BE2C (cell line): ENCODE measurements at regions not wholly inside any gene's neighbourhood (a gene's known extent, or its start where the extent isn't known, plus 50 kb on each side); places are given as distances from the start of the nearest gene placed in this dataset.

Source experiments
- DNase-seq: peaks from one replicate; pipeline ENCODE4 v3.0.0-alpha.2; 2020
- H3K27me3 ChIP-seq: fragments of 250-450 bp; sonication (Bioruptor Pico); 2 replicates; pipeline ENCODE4 v1.5.1; 2020; ENCODE audit warnings: mild to moderate bottlenecking
- H3K36me3 ChIP-seq: fragments of 250-450 bp; sonication (Bioruptor Pico); 2 replicates; pipeline ENCODE4 v1.5.1; 2020; ENCODE audit warnings: mild to moderate bottlenecking
- H3K4me1 ChIP-seq: fragments of 250-450 bp; sonication (Bioruptor Pico); 2 replicates; pipeline ENCODE4 v1.5.1; 2020
- H3K4me3 ChIP-seq: 2 replicates; pipeline ENCODE4 v1.5.1; 2011; ENCODE audit warnings: low read depth, low read length
- H3K9me3 ChIP-seq: fragments of 250-450 bp; sonication (Bioruptor Pico); 2 replicates; pipeline ENCODE4 v1.5.1; 2020
- CTCF ChIP-seq: IDR thresholded peaks from 2 replicates; pipeline ENCODE4 v1.5.1; 2012; ENCODE audit warnings: mild to moderate bottlenecking, low read depth, low read length

GRCh38 chr2:196453613-196454047 lies 185.9 kb upstream of the CCDC150 start:
- Histone ChIP-seq H3K36me3 (no peaks in the 10 kb centered on the region), H3K9me3 (no peaks in the 10 kb centered on the region), H3K4me3 (no peak overlapping the region), H3K27me3 (no peaks in the 10 kb centered on the region; the same call in 1 of the 2 replicates), H3K4me1 (no peaks in the 10 kb centered on the region)
- TF ChIP-seq CTCF: peak; percentile 83
- DNase-seq: peak; percentile 55

- Histone ChIP-seq H3K27me3 (no peaks in the 10 kb centered on the region; the same call in 1 of the 2 replicates), H3K4me1 (no peaks in the 10 kb centered on the region), H3K36me3 (no peaks in the 10 kb centered on the region), H3K9me3 (no peaks in the 10 kb centered on the region), H3K4me3 (no peak overlapping the region)
- TF ChIP-seq CTCF: no peak
- no peak for DNase-seq
Observed at GRCh38 chr2:196454492-196454891, 185.0 kb upstream of the CCDC150 start.

- no peaks in the 10 kb centered on the region for H3K9me3 ChIP-seq
- no peaks in the 10 kb centered on the region for H3K4me1 ChIP-seq
- H3K4me3 ChIP-seq: no peak overlapping the region
- no peak for TF ChIP-seq CTCF
- no peaks in the 10 kb centered on the region for H3K36me3 ChIP-seq
- H3K27me3 ChIP-seq: no peaks in the 10 kb centered on the region; the same call in 1 of the 2 replicates
- DNase-seq: no peak
Observed at GRCh38 chr2:196459539-196459938, 180.0 kb upstream of the CCDC150 start.

GRCh38 chr2:196463706-196464105 lies 175.8 kb upstream of the CCDC150 start:
- no peaks in the 10 kb centered on the region for H3K4me1 ChIP-seq
- H3K27me3 ChIP-seq: no peaks in the 10 kb centered on the region; the same call in 1 of the 2 replicates
- no peak for TF ChIP-seq CTCF
- no peak for DNase-seq
- no peak overlapping the region for H3K4me3 ChIP-seq
- no peaks in the 10 kb centered on the region for H3K36me3 ChIP-seq
- H3K9me3 ChIP-seq: no peaks in the 10 kb centered on the region

- no peak for TF ChIP-seq CTCF
- no peaks in the 10 kb centered on the region for H3K27me3 ChIP-seq
- DNase-seq: no peak
- H3K4me3 ChIP-seq: no peak overlapping the region
- no peaks in the 10 kb centered on the region for H3K9me3 ChIP-seq
- no peaks in the 10 kb centered on the region for H3K4me1 ChIP-seq
- H3K36me3 ChIP-seq: no peaks in the 10 kb centered on the region
Observed at GRCh38 chr2:196464311-196464710, 175.2 kb upstream of the CCDC150 start.

GRCh38 chr2:196466581-196466980 lies 172.9 kb upstream of the CCDC150 start:
- no peak overlapping the region for H3K4me3 ChIP-seq
- H3K4me1 ChIP-seq: no peaks in the 10 kb centered on the region
- no peaks in the 10 kb centered on the region for H3K27me3 ChIP-seq
- no peaks in the 10 kb centered on the region for H3K9me3 ChIP-seq
- no peaks in the 10 kb centered on the region for H3K36me3 ChIP-seq
- no peak for TF ChIP-seq CTCF
- DNase-seq: no peak
